PC-3 (cell line): ENCODE measurements at regions not wholly inside any gene's neighbourhood (a gene's known extent, or its start where the extent isn't known, plus 50 kb on each side); places are given as distances from the start of the nearest gene placed in this dataset.

Experiments used
- ATAC-seq: fragments of 200-7000 bp; cut with Tn5 transposase; 2 replicates; pipeline ENCODE4 v1.9.1; 2020; ENCODE audit warnings: mild to moderate bottlenecking, moderate library complexity
- BruUV-seq: library from RNA; stranded (reverse); fragments of 400-500 nt; replicated peaks from 2 replicates; lab custom pipeline; 2021; lab: Mats Ljungman, UMichigan
- CTCF ChIA-PET: fragments of 300-600 bp; sonication (Branson Sonifier 250); formaldehyde crosslinking; loops from one replicate; lab custom pipeline; 2022; ENCODE audit warnings: antibody characterized with exemption; lab: Charles Lee
- POLR2A ChIA-PET: fragments of 300-600 bp; sonication (Branson Sonifier 250); formaldehyde crosslinking; loops from one replicate; lab custom pipeline; 2022; ENCODE audit warnings: antibody characterized with exemption; ENCODE audit not compliant: unreplicated experiment; lab: Charles Lee
- DNase-seq: peaks from one replicate; pipeline ENCODE4 v3.0.0-alpha.2; 2015
- H2AFZ ChIP-seq: fragments of 300-600 bp; sonication (generic); 2 replicates; pipeline ENCODE4 v1.6.0; 2016; ENCODE audit warnings: antibody characterized with exemption, low read length
- H3F3A ChIP-seq: fragments of 300-600 bp; sonication (generic); one replicate; pipeline ENCODE4 v1.6.0; 2017; ENCODE audit warnings: antibody characterized with exemption, low read length, control low read depth, mild to moderate bottlenecking; ENCODE audit not compliant: unreplicated experiment
- H3K27ac ChIP-seq: fragments of 300-600 bp; sonication (generic); 2 replicates; pipeline ENCODE4 v1.5.1; 2016; ENCODE audit warnings: mild to moderate bottlenecking, low read length
- H3K27me3 ChIP-seq: fragments of 300-600 bp; sonication (generic); 2 replicates; pipeline ENCODE4 v1.6.1; 2016; ENCODE audit warnings: low read length, mixed read lengths
- H3K36me3 ChIP-seq: fragments of 300-600 bp; sonication (generic); 2 replicates; pipeline ENCODE4 v1.6.1; 2016; ENCODE audit warnings: low read depth, mixed run types, low read length, mixed read lengths
- H3K4me1 ChIP-seq: fragments of 300-600 bp; sonication (generic); 2 replicates; pipeline ENCODE4 v1.5.1; 2016; ENCODE audit warnings: low read length; ENCODE audit not compliant: insufficient read depth
- H3K4me2 ChIP-seq: fragments of 300-600 bp; sonication (generic); 2 replicates; pipeline ENCODE4 v1.6.0; 2016; ENCODE audit warnings: low read length
- H3K4me3 ChIP-seq: fragments of 300-600 bp; sonication (generic); 2 replicates; pipeline ENCODE4 v1.5.1; 2016; ENCODE audit warnings: mild to moderate bottlenecking, low read length, mixed read lengths
- H3K79me2 ChIP-seq: fragments of 300-600 bp; sonication (generic); 2 replicates; pipeline ENCODE4 v1.6.1; 2017; ENCODE audit warnings: low read length, mixed read lengths
- H3K9ac ChIP-seq: fragments of 300-600 bp; sonication (generic); 2 replicates; pipeline ENCODE4 v1.6.0; 2016; ENCODE audit warnings: mild to moderate bottlenecking, low read length
- H3K9me2 ChIP-seq: fragments of 300-600 bp; sonication (generic); replicated peaks from 2 replicates; pipeline ENCODE4 v1.6.1; 2016; ENCODE audit warnings: mixed run types, low read length, mixed read lengths
- H3K9me3 ChIP-seq: fragments of 300-600 bp; sonication (generic); 2 replicates; pipeline ENCODE4 v1.6.1; 2016; ENCODE audit warnings: low read length, mixed read lengths
- H4K20me1 ChIP-seq: fragments of 300-600 bp; sonication (generic); 2 replicates; pipeline ENCODE4 v1.6.1; 2016; ENCODE audit warnings: low read length, mixed read lengths
- CTCF ChIP-seq: fragments of 300-600 bp; sonication (generic); conservative IDR thresholded peaks from 2 replicates; pipeline ENCODE4 v1.5.1; 2017; ENCODE audit warnings: antibody characterized with exemption, low read depth, mild to moderate bottlenecking, low read length
- EZH2 ChIP-seq: fragments of 300-600 bp; sonication (generic); IDR thresholded peaks from one replicate; pipeline ENCODE4 v1.6.1; 2017; ENCODE audit warnings: antibody characterized with exemption, mild to moderate bottlenecking, low read length; ENCODE audit not compliant: unreplicated experiment
- EZH2phosphoT487 ChIP-seq: fragments of 300-600 bp; sonication (generic); IDR thresholded peaks from 2 replicates; pipeline ENCODE4 v1.6.1; 2018; ENCODE audit warnings: mild to moderate bottlenecking, antibody characterized with exemption, low read length, borderline replicate concordance
- intact Hi-C: fragments of 100-400 bp; cut with micrococcal nuclease; formaldehyde crosslinking; loops from 2 replicates; pipeline ENCODE4 v1.9.0; 2023

GRCh38 chr12:90398285-90398836 is 556.6 kb downstream of the CCER1 start:
- no TSS peak for BruUV-seq
- ChIA-PET POLR2A (no interaction called here), CTCF (no interaction called here)
- ATAC-seq (no peak), DNase-seq (no peak)
- Histone ChIP-seq H3K9ac (no peak overlapping the region), H3K4me2 (no peak overlapping the region), H3F3A (no peaks in the 10 kb centered on the region), H3K9me3 (0 out of 2 replicates have a peak, but pooled peaks cover 8% of the 10 kb centered on the region), H3K79me2 (no peaks in the 10 kb centered on the region), H3K27me3 (no peaks in the 10 kb centered on the region), H3K27ac (no peak overlapping the region), H3K36me3 (no peaks in the 10 kb centered on the region), H3K4me3 (no peak overlapping the region), H3K9me2 (no peaks in the 10 kb centered on the region), H2AFZ (no peak overlapping the region), H3K4me1 (no peaks in the 10 kb centered on the region), H4K20me1 (no peaks in the 10 kb centered on the region)
- intact Hi-C loops, result no loop called here
- no peak for TF ChIP-seq EZH2phosphoT487
- TF ChIP-seq EZH2, result no peak
- no peak for TF ChIP-seq CTCF

- Histone ChIP-seq H3K4me2 (no peak overlapping the region), H3K36me3 (no peaks in the 10 kb centered on the region), H3K27me3 (no peaks in the 10 kb centered on the region), H3K4me1 (0 out of 2 replicates have a peak, but pooled peaks cover under 1% of the 10 kb centered on the region), H3K9ac (no peak overlapping the region), H4K20me1 (no peaks in the 10 kb centered on the region), H3F3A (no peaks in the 10 kb centered on the region), H3K9me3 (0 out of 2 replicates have a peak, but pooled peaks cover 8% of the 10 kb centered on the region), H3K9me2 (no peaks in the 10 kb centered on the region), H3K27ac (no peak overlapping the region), H3K79me2 (no peaks in the 10 kb centered on the region), H3K4me3 (no peak overlapping the region), H2AFZ (no peak overlapping the region)
- intact Hi-C loops, result no loop called here
- ChIA-PET CTCF (no interaction called here), POLR2A (interaction anchor here (0.7 kb wide), 1 partner anchor 720 kb away, joined by 6 read pairs; no protein-coding TSS in a partner anchor)
- TF ChIP-seq CTCF (no peak), EZH2 (no peak), EZH2phosphoT487 (no peak)
- DNase-seq (no peak), ATAC-seq (no peak)
- BruUV-seq, result no TSS peak
Measured at GRCh38 chr12:90396556-90396955, 558.4 kb downstream of the CCER1 start.

- ATAC-seq, result no peak
- BruUV-seq, result no TSS peak
- no peak overlapping the region for H2AFZ ChIP-seq
- no peak for TF ChIP-seq CTCF
- TF ChIP-seq EZH2phosphoT487, result no peak
- TF ChIP-seq EZH2, result no peak
- ChIA-PET CTCF (no interaction called here), POLR2A (interaction anchor here (0.5 kb wide), 1 partner anchor 14 kb away, joined by 3 read pairs; no protein-coding TSS in a partner anchor)
- H3K79me2 ChIP-seq, result no peaks in the 10 kb centered on the region
- DNase-seq, result no peak
- no peak overlapping the region for H3K27ac ChIP-seq
- no peaks in the 10 kb centered on the region for H4K20me1 ChIP-seq
- H3K36me3 ChIP-seq, result no peaks in the 10 kb centered on the region
- H3K9me2 ChIP-seq, result no peaks in the 10 kb centered on the region
- H3K4me3 ChIP-seq, result no peak overlapping the region
- intact Hi-C loops, result no loop called here
- H3K4me2 ChIP-seq, result no peak overlapping the region
- H3K4me1 ChIP-seq, result peaks cover 14% of the 10 kb centered on the region
- no peaks in the 10 kb centered on the region for H3K27me3 ChIP-seq
- no peak overlapping the region for H3K9ac ChIP-seq
- H3K9me3 ChIP-seq, result 0 out of 2 replicates have a peak, but pooled peaks cover 8% of the 10 kb centered on the region
- H3F3A ChIP-seq, result no peaks in the 10 kb centered on the region
Measured at GRCh38 chr12:90393652-90394051, 561.3 kb downstream of the CCER1 start.
